IMR-90 (cell line): ENCODE measurements at regions not wholly inside any gene's neighbourhood (a gene's known extent, or its start where the extent isn't known, plus 50 kb on each side); places are given as distances from the start of the nearest gene placed in this dataset.

Source experiments
- ATAC-seq: fragments of 200-7000 bp; cut with Tn5 transposase; 2 replicates; pipeline ENCODE4 v1.9.1; 2020; ENCODE audit warnings: low read depth, mild to moderate bottlenecking, moderate library complexity
- BruUV-seq: library from RNA; stranded (reverse); fragments of 400-500 nt; replicated peaks from 2 replicates; lab custom pipeline; 2021; lab: Mats Ljungman, UMichigan
- CTCF ChIA-PET: fragments of 300-600 bp; formaldehyde crosslinking; extraction: SDS; loops from one replicate; lab custom pipeline; 2021; ENCODE audit warnings: antibody characterized with exemption; lab: Yijun Ruan, JAX
- POLR2A ChIA-PET: fragments of 300-600 bp; sonication (Branson Sonifier 250); formaldehyde crosslinking; loops from one replicate; lab custom pipeline; 2022; ENCODE audit warnings: antibody characterized with exemption; ENCODE audit not compliant: unreplicated experiment; lab: Charles Lee
- DNase-seq: peaks from one replicate; pipeline ENCODE4 v3.0.0; 2013
- H2AFZ ChIP-seq: replicated peaks from 2 replicates; pipeline ENCODE3; 2013; ENCODE audit warnings: low read length, mild to moderate bottlenecking; ENCODE audit not compliant: poor library complexity
- H2AK5ac ChIP-seq: 2 replicates; pipeline ENCODE4 v1.6.1; 2013; ENCODE audit warnings: low read depth, low read length, inconsistent platforms
- H2AK9ac ChIP-seq: replicated peaks from 2 replicates; pipeline ENCODE3; 2013; ENCODE audit warnings: mild to moderate bottlenecking, low read depth, low read length, moderate library complexity; ENCODE audit not compliant: poor library complexity
- H2BK120ac ChIP-seq: 2 replicates; pipeline ENCODE4 v1.6.1; 2013; ENCODE audit warnings: low read depth, low read length, inconsistent platforms
- H2BK15ac ChIP-seq: 3 replicates; pipeline ENCODE4 v1.6.1; 2013; ENCODE audit warnings: low read depth, low read length, inconsistent platforms
- H2BK20ac ChIP-seq: 2 replicates; pipeline ENCODE4 v1.6.1; 2013; ENCODE audit warnings: low read depth, mild to moderate bottlenecking, inconsistent platforms, low read length, moderate library complexity
- H2BK5ac ChIP-seq: 2 replicates; pipeline ENCODE4 v1.6.1; 2013; ENCODE audit warnings: mild to moderate bottlenecking, low read depth, low read length, inconsistent platforms; ENCODE audit not compliant: poor library complexity, severe bottlenecking
- H3K14ac ChIP-seq: replicated peaks from 2 replicates; pipeline ENCODE4 v1.6.1; 2013; ENCODE audit warnings: low read depth, low read length, inconsistent platforms
- H3K18ac ChIP-seq: 2 replicates; pipeline ENCODE4 v1.6.1; 2013; ENCODE audit warnings: low read depth, low read length, control low read depth
- H3K23ac ChIP-seq: 2 replicates; pipeline ENCODE4 v1.6.1; 2013; ENCODE audit warnings: low read depth, low read length, inconsistent platforms
- H3K27ac ChIP-seq: 2 replicates; pipeline ENCODE4 v1.5.1; 2013; ENCODE audit warnings: mild to moderate bottlenecking, control low read depth, low read length; ENCODE audit not compliant: insufficient read depth
- H3K27me3 ChIP-seq: 2 replicates; pipeline ENCODE4 v1.6.1; 2013; ENCODE audit warnings: low read length; ENCODE audit not compliant: control insufficient read depth, insufficient read depth
- H3K36me3 ChIP-seq: 2 replicates; pipeline ENCODE4 v1.6.1; 2013; ENCODE audit warnings: low read length, mixed read lengths; ENCODE audit not compliant: control insufficient read depth, insufficient read depth
- H3K4ac ChIP-seq: 2 replicates; pipeline ENCODE4 v1.6.1; 2013; ENCODE audit warnings: low read depth, low read length, inconsistent platforms
- H3K4me1 ChIP-seq: 2 replicates; pipeline ENCODE4 v1.6.1; 2013; ENCODE audit warnings: low read length, mixed read lengths; ENCODE audit not compliant: control insufficient read depth, insufficient read depth
- H3K4me2 ChIP-seq: 2 replicates; pipeline ENCODE4 v1.6.1; 2013; ENCODE audit warnings: low read depth, mild to moderate bottlenecking, control low read depth, low read length, moderate library complexity
- H3K4me3 ChIP-seq: 2 replicates; pipeline ENCODE4 v1.5.1; 2013; ENCODE audit warnings: low read depth, mild to moderate bottlenecking, control low read depth, low read length, moderate library complexity; ENCODE audit not compliant: insufficient read depth
- H3K56ac ChIP-seq: 2 replicates; pipeline ENCODE4 v1.6.1; 2013; ENCODE audit warnings: low read length, inconsistent platforms; ENCODE audit not compliant: insufficient read depth; ENCODE audit errors: extremely low read depth
- H3K79me1 ChIP-seq, 2 experiments: 2 replicates each; pipeline ENCODE4 v1.6.1; 2013; ENCODE audit warnings: low read length in 2 of 2, inconsistent platforms in 1 of 2, low read depth in 1 of 2
- H3K9ac ChIP-seq: 2 replicates; pipeline ENCODE4 v1.6.1; 2013; ENCODE audit warnings: low read depth, low read length, control low read depth
- H3K9me1 ChIP-seq: 2 replicates; pipeline ENCODE4 v1.6.1; 2013; ENCODE audit warnings: low read length, inconsistent platforms; ENCODE audit not compliant: insufficient read depth
- H3K9me3 ChIP-seq: 2 replicates; pipeline ENCODE4 v1.6.1; 2013; ENCODE audit warnings: low read length; ENCODE audit not compliant: control insufficient read depth, insufficient read depth
- H4K20me1 ChIP-seq: 2 replicates; pipeline ENCODE4 v1.6.1; 2013; ENCODE audit warnings: low read length, inconsistent platforms; ENCODE audit not compliant: insufficient read depth
- H4K5ac ChIP-seq: 2 replicates; pipeline ENCODE4 v1.6.1; 2013; ENCODE audit warnings: mild to moderate bottlenecking, low read depth, low read length, control low read depth
- H4K8ac ChIP-seq, 2 experiments: 2 replicates each; pipeline ENCODE4 v1.6.1; 2013; ENCODE audit warnings: low read depth in 2 of 2, low read length in 2 of 2, control low read depth in 1 of 2, inconsistent platforms in 1 of 2
- H4K91ac ChIP-seq: 2 replicates; pipeline ENCODE4 v1.6.1; 2013; ENCODE audit warnings: low read depth, low read length, inconsistent platforms; ENCODE audit not compliant: insufficient read depth
- CEBPB ChIP-seq: IDR thresholded peaks from 2 replicates; pipeline ENCODE4 v1.6.1; 2012; ENCODE audit warnings: low read depth, low read length, improper control_type of control experiment
- CHD1 ChIP-seq: IDR thresholded peaks from 2 replicates; pipeline ENCODE4 v1.6.1; 2012; ENCODE audit warnings: low read depth, low read length, improper control_type of control experiment
- CTCF ChIP-seq: conservative IDR thresholded peaks from 2 replicates; pipeline ENCODE4 v1.5.1; 2012; ENCODE audit warnings: mild to moderate bottlenecking, low read depth, low read length, improper control_type of control experiment
- FOS ChIP-seq: fragments of 150-350 bp; IDR thresholded peaks from 2 replicates; pipeline ENCODE4 v1.6.1; 2016; ENCODE audit warnings: low read depth, low read length
- MXI1 ChIP-seq: IDR thresholded peaks from 2 replicates; pipeline ENCODE4 v1.6.1; 2012; ENCODE audit warnings: low read depth, mild to moderate bottlenecking, low read length, moderate library complexity, borderline replicate concordance
- WGBS, 2 experiments: methylation state at CpG; one replicate each; pipeline versions ENCODE4 v1.1.5 to v1.1.7; 2013; ENCODE audit warnings: missing lambda C conversion rate in 2 of 2; ENCODE audit not compliant: insufficient read length in 1 of 2; ENCODE audit errors: extremely low coverage in 2 of 2; 5-methylcytosine and 5-hydroxymethylcytosine counted together
- dilution Hi-C: fragments of 300-500 bp; cut with HindIII; formaldehyde crosslinking; loops from one replicate; pipeline ENCODE4 v1.14.3; 2018; ENCODE audit warnings: low sequenced_read_pairs; ENCODE audit not compliant: unreplicated experiment
- in situ Hi-C: fragments of 300-500 bp; cut with MboI; formaldehyde crosslinking; loops from 3 replicates; pipeline ENCODE4 v1.14.3; 2019; ENCODE audit warnings: low sequenced_read_pairs, inconsistent platforms, mixed read lengths
- intact Hi-C: fragments of 100-400 bp; cut with micrococcal nuclease; formaldehyde crosslinking; loops from 2 replicates; pipeline ENCODE4 v1.10.0; 2022

- H3K9me1 ChIP-seq: no peaks in the 10 kb centered on the region
- dilution Hi-C loops: no loop called here
- no peak overlapping the region for H3K27ac ChIP-seq
- no peaks in the 10 kb centered on the region for H3K79me1 ChIP-seq
- no peak overlapping the region for H4K8ac ChIP-seq
- no peak overlapping the region for H2AFZ ChIP-seq
- no peaks in the 10 kb centered on the region for H3K9me3 ChIP-seq
- H2BK5ac ChIP-seq: no peak overlapping the region
- H2AK9ac ChIP-seq: no peak overlapping the region
- H2BK120ac ChIP-seq: no peak overlapping the region
- ChIA-PET CTCF (no interaction called here), POLR2A (no interaction called here)
- ATAC-seq (no peak), DNase-seq (no peak)
- intact Hi-C loops: no loop called here
- H3K18ac ChIP-seq: no peak overlapping the region
- no peak overlapping the region for H3K56ac ChIP-seq
- H2BK20ac ChIP-seq: no peak overlapping the region
- no TSS peak for BruUV-seq
- no peaks in the 10 kb centered on the region for H3K36me3 ChIP-seq
- H3K4me2 ChIP-seq: no peak overlapping the region
- H3K4me1 ChIP-seq: no peaks in the 10 kb centered on the region
- no peak overlapping the region for H4K91ac ChIP-seq
- no peak overlapping the region for H2BK15ac ChIP-seq
- H3K23ac ChIP-seq: no peak overlapping the region
- no peaks in the 10 kb centered on the region for H4K20me1 ChIP-seq
- H3K9ac ChIP-seq: no peak overlapping the region
- no peak overlapping the region for H4K5ac ChIP-seq
- no CpG with 5 or more reads among the region's 7 CpGs for WGBS, 2 experiments
- no peak overlapping the region for H3K4me3 ChIP-seq
- no peak overlapping the region for H2AK5ac ChIP-seq
- no peaks in the 10 kb centered on the region for H3K27me3 ChIP-seq
- in situ Hi-C loops: no loop called here
- H3K4ac ChIP-seq: no peak overlapping the region
- H3K14ac ChIP-seq: no peak overlapping the region
- TF ChIP-seq CHD1: no peak
- no peak for TF ChIP-seq CTCF
- TF ChIP-seq CEBPB: no peak
- no peak for TF ChIP-seq FOS
- no peak for TF ChIP-seq MXI1
Measured at GRCh38 chr21:21737186-21737585, 739.0 kb downstream of the NCAM2 start.
